NCI-H2171 (cell line): ENCODE measurements at regions not wholly inside any gene's neighbourhood (a gene's known extent, or its start where the extent isn't known, plus 50 kb on each side); places are given as distances from the start of the nearest gene placed in this dataset.
"Not testable (repeated sequence)": the region's sequence is repeated elsewhere in the genome, so short reads cannot be mapped to it uniquely, and the experiment has no call there.

Source experiments
- DNase-seq: peaks from one replicate; lab custom pipeline; 2025; lab: John Stamatoyannopoulos, UW

- DNase-seq: no peak
These were observed 181.1 kb upstream of the DPP10 start for GRCh38 chr2:114261366-114261765.

GRCh38 chr2:114265261-114265660 is 177.2 kb upstream of the DPP10 start:
- no peak for DNase-seq

- DNase-seq: no peak
These were observed 167.5 kb upstream of the DPP10 start for GRCh38 chr2:114274957-114275356.

GRCh38 chr2:114281188-114281587 is 161.3 kb upstream of the DPP10 start:
- no peak for DNase-seq

GRCh38 chr2:114283774-114284173 is 158.7 kb upstream of the DPP10 start:
- DNase-seq: no peak

GRCh38 chr2:114286438-114286837 is 156.0 kb upstream of the DPP10 start:
- no peak for DNase-seq

GRCh38 chr2:114293355-114293754 is 149.1 kb upstream of the DPP10 start:
- no peak for DNase-seq

GRCh38 chr2:114294741-114295140 is 147.7 kb upstream of the DPP10 start:
- no peak for DNase-seq

- DNase-seq: not testable (repeated sequence)
These were observed 142.1 kb upstream of the DPP10 start for GRCh38 chr2:114300351-114300750.

GRCh38 chr2:114316532-114317300 is 125.7 kb upstream of the DPP10 start:
- no peak for DNase-seq

- no peak for DNase-seq
These were observed 111.8 kb upstream of the DPP10 start for GRCh38 chr2:114330594-114330993.

GRCh38 chr2:114331934-114332333 is 110.5 kb upstream of the DPP10 start:
- no peak for DNase-seq

- no peak for DNase-seq
These were observed 97.2 kb upstream of the DPP10 start for GRCh38 chr2:114345246-114345645.

GRCh38 chr2:114346658-114347057 is 95.8 kb upstream of the DPP10 start:
- no peak for DNase-seq

GRCh38 chr2:114350186-114350725 is 92.2 kb upstream of the DPP10 start:
- no peak for DNase-seq

GRCh38 chr2:114352988-114353387 is 89.5 kb upstream of the DPP10 start:
- no peak for DNase-seq

- DNase-seq: no peak
These were observed 88.2 kb upstream of the DPP10 start for GRCh38 chr2:114354199-114354598.

- no peak for DNase-seq
These were observed 73.7 kb upstream of the DPP10 start for GRCh38 chr2:114368705-114369104.

GRCh38 chr2:114371721-114372120 is 70.7 kb upstream of the DPP10 start:
- not testable (repeated sequence) for DNase-seq

GRCh38 chr2:114373591-114373990 is 68.8 kb upstream of the DPP10 start:
- DNase-seq: no peak

GRCh38 chr2:114384441-114384840 is 58.0 kb upstream of the DPP10 start:
- DNase-seq: no peak

GRCh38 chr2:114389021-114389420 is 53.4 kb upstream of the DPP10 start:
- DNase-seq: no peak
